A549 (cell line): ENCODE measurements at regions not wholly inside any gene's neighbourhood (a gene's known extent, or its start where the extent isn't known, plus 50 kb on each side); places are given as distances from the start of the nearest gene placed in this dataset.

ENCODE experiments used
- CHD2 ChIP-seq: fragments of 150-350 bp; IDR thresholded peaks from 2 replicates; pipeline ENCODE4 v1.6.1; 2014; ENCODE audit warnings: low read length; ENCODE audit not compliant: partially characterized antibody
- CTCF ChIP-seq: fragments of >200 bp; sonication (Bioruptor Twin); formaldehyde crosslinking; IDR thresholded peaks from 3 replicates; pipeline ENCODE4 v1.5.1; 2016
- GATA3 ChIP-seq: IDR thresholded peaks from 2 replicates; pipeline ENCODE4 v1.6.1; 2012; ENCODE audit warnings: borderline replicate concordance
- JUN ChIP-seq, 2 experiments: fragments of >200 bp; sonication (Bioruptor Twin); formaldehyde crosslinking; IDR thresholded peaks; 2 replicates in 1 of 2; 3 replicates in 1 of 2; pipeline ENCODE4 v1.6.1; 2016 to 2017
- RCOR1 ChIP-seq: fragments of 150-350 bp; IDR thresholded peaks from 2 replicates; pipeline ENCODE4 v1.6.1; 2014; ENCODE audit warnings: antibody characterized with exemption, low read length, low read depth
- TF ChIP-seq, protein P1 (sequence below): fragments of 150-350 bp; IDR thresholded peaks from 2 replicates; pipeline ENCODE4 v1.6.1; 2014; ENCODE audit warnings: low read depth, mild to moderate bottlenecking, low read length

- no peak for TF ChIP-seq JUN (IDR thresholded peaks at IDR 0.05)
- TF ChIP-seq, protein P1, sequence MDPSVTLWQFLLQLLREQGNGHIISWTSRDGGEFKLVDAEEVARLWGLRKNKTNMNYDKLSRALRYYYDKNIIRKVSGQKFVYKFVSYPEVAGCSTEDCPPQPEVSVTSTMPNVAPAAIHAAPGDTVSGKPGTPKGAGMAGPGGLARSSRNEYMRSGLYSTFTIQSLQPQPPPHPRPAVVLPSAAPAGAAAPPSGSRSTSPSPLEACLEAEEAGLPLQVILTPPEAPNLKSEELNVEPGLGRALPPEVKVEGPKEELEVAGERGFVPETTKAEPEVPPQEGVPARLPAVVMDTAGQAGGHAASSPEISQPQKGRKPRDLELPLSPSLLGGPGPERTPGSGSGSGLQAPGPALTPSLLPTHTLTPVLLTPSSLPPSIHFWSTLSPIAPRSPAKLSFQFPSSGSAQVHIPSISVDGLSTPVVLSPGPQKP, result no peak
- TF ChIP-seq CTCF, result no peak
- no peak for TF ChIP-seq GATA3
- TF ChIP-seq RCOR1, result no peak
- TF ChIP-seq CHD2, result no peak
These were observed 266.7 kb upstream of the SULF2 start for GRCh38 chr20:48051794-48052474.
